Cardiac muscle cell (in vitro differentiated cells and primary cell): ENCODE measurements at regions not wholly inside any gene's neighbourhood (a gene's known extent, or its start where the extent isn't known, plus 50 kb on each side); places are given as distances from the start of the nearest gene placed in this dataset.

Experiments
- DNase-seq, 2 donors: peaks; one replicate each; pipeline versions ENCODE4 v3.0.0 to v3.0.0-alpha.2; 2010 to 2017; ENCODE audit warnings: low read depth in 1 of 2, low spot score in 1 of 2
- H3K27ac ChIP-seq: fragments of 200-600 bp; sonication (generic); 2 replicates; pipeline ENCODE4 v1.5.1; 2016
- H3K27me3 ChIP-seq: fragments of 200-600 bp; sonication (generic); 2 replicates; pipeline ENCODE4 v1.6.0; 2016; ENCODE audit warnings: control low read depth
- H3K36me3 ChIP-seq: fragments of 200-600 bp; sonication (generic); 2 replicates; pipeline ENCODE4 v1.5.1; 2016; ENCODE audit warnings: control low read depth
- H3K4me1 ChIP-seq: fragments of 200-600 bp; sonication (generic); 2 replicates; pipeline ENCODE4 v1.8.1; 2017; ENCODE audit warnings: low read depth, mild to moderate bottlenecking, mixed run types
- H3K4me3 ChIP-seq: fragments of 200-600 bp; sonication (generic); 2 replicates; pipeline ENCODE4 v1.5.1; 2016; ENCODE audit warnings: mild to moderate bottlenecking
- H3K9me3 ChIP-seq: fragments of 200-600 bp; sonication (generic); 2 replicates; pipeline ENCODE4 v1.5.1; 2017; ENCODE audit warnings: low read depth, mild to moderate bottlenecking, control low read depth
- CTCF ChIP-seq: IDR thresholded peaks from 2 replicates; pipeline ENCODE4 v1.5.1; 2012; ENCODE audit warnings: low read depth, mild to moderate bottlenecking, low read length

GRCh38 chr12:92606956-92607355 lies 95.8 kb upstream of the PLEKHG7 start:
- DNase-seq: no peak
- no peak for TF ChIP-seq CTCF
- Histone ChIP-seq H3K27me3 (no peaks in the 10 kb centered on the region), H3K4me1 (no peaks in the 10 kb centered on the region), H3K27ac (no peak overlapping the region), H3K36me3 (no peaks in the 10 kb centered on the region), H3K9me3 (no peaks in the 10 kb centered on the region), H3K4me3 (no peak overlapping the region)

GRCh38 chr12:92605621-92606170 lies 97.1 kb upstream of the PLEKHG7 start:
- Histone ChIP-seq H3K4me3 (no peak overlapping the region), H3K9me3 (no peaks in the 10 kb centered on the region), H3K27ac (no peak overlapping the region), H3K27me3 (no peaks in the 10 kb centered on the region), H3K36me3 (no peaks in the 10 kb centered on the region), H3K4me1 (no peaks in the 10 kb centered on the region)
- no peak for DNase-seq
- TF ChIP-seq CTCF: no peak

GRCh38 chr12:92604786-92605185 lies 98.0 kb upstream of the PLEKHG7 start:
- H3K36me3 ChIP-seq: no peaks in the 10 kb centered on the region
- no peaks in the 10 kb centered on the region for H3K27me3 ChIP-seq

GRCh38 chr12:92603741-92604432 lies 98.9 kb upstream of the PLEKHG7 start:
- TF ChIP-seq CTCF: no peak
- no peak for DNase-seq
- no peaks in the 10 kb centered on the region for H3K36me3 ChIP-seq

More at GRCh38 chr12:92604786-92605185, 98.0 kb upstream of the PLEKHG7 start:
- DNase-seq: no peak
- Histone ChIP-seq H3K4me1 (no peaks in the 10 kb centered on the region), H3K4me3 (no peak overlapping the region), H3K27ac (no peak overlapping the region), H3K9me3 (no peaks in the 10 kb centered on the region)
- no peak for TF ChIP-seq CTCF

GRCh38 chr12:92602930-92603623 lies 99.7 kb upstream of the PLEKHG7 start:
- H3K4me3 ChIP-seq: no peak overlapping the region
- DNase-seq: no peak
- H3K27me3 ChIP-seq: no peaks in the 10 kb centered on the region
- TF ChIP-seq CTCF: no peak
- H3K36me3 ChIP-seq: no peaks in the 10 kb centered on the region
- H3K4me1 ChIP-seq: no peaks in the 10 kb centered on the region
- no peak overlapping the region for H3K27ac ChIP-seq
- H3K9me3 ChIP-seq: no peaks in the 10 kb centered on the region

More at GRCh38 chr12:92603741-92604432, 98.9 kb upstream of the PLEKHG7 start:
- Histone ChIP-seq H3K9me3 (no peaks in the 10 kb centered on the region), H3K27me3 (no peaks in the 10 kb centered on the region), H3K27ac (no peak overlapping the region), H3K4me3 (no peak overlapping the region), H3K4me1 (no peaks in the 10 kb centered on the region)
